ENCODE measurements at regions not wholly inside any gene's neighbourhood (a gene's known extent, or its start where the extent isn't known, plus 50 kb on each side); places are given as distances from the start of the nearest gene placed in this dataset.

GRCh38 chr15:39388118-39388517, 192.8 kb upstream of the THBS1 start:
- TF ChIP-seq YY1 (IDR thresholded peaks at IDR 0.05; ENCODE audit: insufficient read depth, insufficient read length) (no peak), ZNF274 (IDR thresholded peaks at IDR 0.05; ENCODE audit: low read depth, low read length) (no peak)
